GM18498 (cell line): ENCODE measurements at regions not wholly inside any gene's neighbourhood (a gene's known extent, or its start where the extent isn't known, plus 50 kb on each side); places are given as distances from the start of the nearest gene placed in this dataset.

Experiments used
- ATAC-seq: cut with Tn5 transposase; IDR thresholded peaks from one replicate; pipeline ENCODE4 v1.9.1; 2021; ENCODE audit warnings: mild to moderate bottlenecking, moderate library complexity; ENCODE audit not compliant: unreplicated experiment

DNA sequence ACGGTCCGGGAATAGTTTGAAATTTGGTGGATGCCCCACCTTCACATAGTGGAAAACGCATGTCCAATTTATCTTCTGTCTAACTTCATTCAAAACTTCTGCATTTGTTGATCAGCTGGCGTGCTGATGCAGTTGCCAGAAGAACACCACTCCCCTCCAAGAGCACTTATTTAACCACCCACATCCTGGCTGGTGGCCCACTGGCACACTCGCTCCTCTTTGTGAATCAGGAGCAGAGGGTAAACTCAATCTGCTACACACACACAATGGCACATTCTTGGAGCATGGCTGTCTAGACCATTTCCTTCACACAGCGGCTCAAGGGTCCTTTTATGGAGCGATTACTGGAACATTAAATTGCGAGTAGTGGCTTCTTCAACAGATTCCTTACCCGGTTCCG lies 55.1 kb upstream of the CEP162 start:
- ATAC-seq = no peak

DNA sequence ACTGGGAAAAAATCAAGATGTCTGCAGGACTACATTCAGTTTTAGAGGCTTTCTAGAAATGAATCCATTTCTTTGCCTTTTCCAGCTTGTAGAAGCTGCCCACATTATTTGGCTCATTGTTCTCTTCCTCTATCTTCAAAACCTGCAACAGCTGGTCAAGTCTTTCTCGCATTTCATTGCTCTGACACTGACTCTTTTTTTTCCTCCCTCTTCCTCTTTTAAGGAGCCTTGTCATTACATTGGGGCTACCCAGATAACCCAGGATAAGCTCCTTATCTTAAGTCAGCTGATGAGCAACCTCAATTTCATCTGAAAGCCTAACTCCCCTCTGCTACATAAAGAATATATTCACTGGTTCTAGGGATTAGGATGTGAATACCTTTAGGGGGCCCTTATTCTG lies 53.2 kb upstream of the CEP162 start:
- no peak for ATAC-seq

DNA sequence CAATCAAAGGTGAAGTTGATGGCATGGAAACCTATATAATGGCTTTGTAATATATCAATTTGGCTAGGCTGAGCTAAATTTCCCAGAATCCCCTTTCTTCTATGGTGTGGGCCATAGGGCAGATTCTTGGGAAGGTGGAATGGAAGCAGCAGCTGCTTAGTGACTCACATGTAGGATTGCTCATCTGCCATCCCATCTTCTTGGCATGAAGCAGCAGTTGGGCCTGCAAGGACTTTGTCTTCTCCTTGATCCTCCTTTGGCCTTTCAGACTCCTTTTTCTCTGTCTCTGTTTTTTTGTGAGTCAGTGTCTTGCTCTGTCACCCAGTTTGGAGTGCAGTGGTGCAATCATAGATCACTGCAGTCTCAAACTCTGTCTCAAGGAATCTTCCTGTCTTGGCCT lies 52.6 kb upstream of the CEP162 start:
- ATAC-seq = no peak

DNA sequence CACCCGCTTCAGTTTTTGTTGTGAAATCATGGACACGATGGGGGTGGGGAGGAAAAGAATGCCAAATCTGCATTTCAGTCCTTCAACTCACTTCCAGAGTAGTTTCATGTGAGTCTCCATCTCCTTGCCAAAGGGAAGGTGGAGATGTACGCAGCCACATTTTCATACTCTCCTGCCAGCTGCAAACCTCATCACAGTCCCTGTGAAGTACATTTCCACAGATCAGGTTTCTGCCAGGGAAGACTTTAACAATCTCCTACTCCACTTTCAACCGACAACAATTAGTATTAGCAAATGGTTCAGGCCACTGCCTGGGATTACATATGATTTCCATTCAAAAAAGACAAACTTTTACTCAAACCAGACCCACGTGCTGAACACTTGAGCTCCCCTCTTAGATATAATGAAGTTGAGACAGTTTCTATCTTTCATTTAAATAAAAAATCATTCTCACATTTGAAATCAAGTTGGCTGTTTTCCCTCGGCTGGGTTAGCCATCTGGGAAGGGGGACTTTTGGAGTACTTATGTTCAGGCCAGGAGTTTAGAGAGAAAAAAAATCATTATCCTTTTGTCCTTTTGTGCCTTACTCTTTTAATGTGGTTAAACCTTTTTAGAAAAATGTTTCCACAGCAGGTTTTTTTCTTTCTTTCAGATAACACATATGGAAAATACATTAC lies 51.0 kb upstream of the CEP162 start:
- ATAC-seq = no peak
